ENCODE measurements at regions not wholly inside any gene's neighbourhood (a gene's known extent, or its start where the extent isn't known, plus 50 kb on each side); places are given as distances from the start of the nearest gene placed in this dataset.
A peak's percentile ranks its signal among the peaks of the same experiment; 100 is the strongest.

- H3K4me1 ChIP-seq (ENCODE audit: insufficient read depth, low read length), result no peaks in the 10 kb centered on the region
- Mint-ChIP-seq H3K9me3 (peaks cover 0 to 7% (median 1%) of the 10 kb centered on the region in 5 donors), H3K27me3 (peaks cover 6% of the 10 kb centered on the region in 2 donors), H3K36me3 (no peaks in the 10 kb centered on the region), H3K4me1 (no peaks in the 10 kb centered on the region), H3K27ac (peak overlapping the region in 1 of 8 donors; percentile 77), H3K4me3 (no peak overlapping the region)
- ChIA-PET POLR2A (no interaction called here), CTCF (no interaction called here)
- H3K36me3 ChIP-seq (ENCODE audit: insufficient read depth, low read length), result no peaks in the 10 kb centered on the region
- H3K27me3 ChIP-seq (ENCODE audit: insufficient read depth, low read length, poor library complexity, severe bottlenecking), result no peaks in the 10 kb centered on the region
- no peak overlapping the region for H3K4me3 ChIP-seq (ENCODE audit: low read length)
- no peak overlapping the region for H3K27ac ChIP-seq (ENCODE audit: low read depth, low read length)
- no peaks in the 10 kb centered on the region for H3K9me3 ChIP-seq (ENCODE audit: low read length)
- DNase-seq, result no peak
Measured at GRCh38 chr4:8526363-8526855, 53.8 kb upstream of the GPR78 start.

GRCh38 chr4:8528713-8529112, 51.5 kb upstream of the GPR78 start:
- Histone ChIP-seq H3K4me3 (ENCODE audit: low read length) (no peak overlapping the region), H3K4me1 (ENCODE audit: insufficient read depth, low read length) (no peaks in the 10 kb centered on the region), H3K27ac (ENCODE audit: low read depth, low read length) (no peak overlapping the region), H3K9me3 (ENCODE audit: low read length) (no peaks in the 10 kb centered on the region), H3K36me3 (ENCODE audit: insufficient read depth, low read length) (no peaks in the 10 kb centered on the region), H3K27me3 (ENCODE audit: insufficient read depth, low read length, poor library complexity, severe bottlenecking) (no peaks in the 10 kb centered on the region)
- H3K36me3 Mint-ChIP-seq, result no peaks in the 10 kb centered on the region
- no peaks in the 10 kb centered on the region for H3K4me1 Mint-ChIP-seq
- DNase-seq, result no peak
- CTCF ChIA-PET, result interaction anchor here (1.4 kb wide), 1 partner anchor 11 kb away, joined by 3 read pairs; no protein-coding TSS in a partner anchor
- no peak overlapping the region for H3K4me3 Mint-ChIP-seq
- peaks cover 0 to 5% (median 0%) of the 10 kb centered on the region in 5 donors for H3K9me3 Mint-ChIP-seq
- POLR2A ChIA-PET, result no interaction called here
- H3K27ac Mint-ChIP-seq, result no peak overlapping the region
- H3K27me3 Mint-ChIP-seq, result peaks cover 9 to 10% of the 10 kb centered on the region in 2 donors
